ENCODE measurements at regions not wholly inside any gene's neighbourhood (a gene's known extent, or its start where the extent isn't known, plus 50 kb on each side); places are given as distances from the start of the nearest gene placed in this dataset.
"Not testable (repeated sequence)": the region's sequence is repeated elsewhere in the genome, so short reads cannot be mapped to it uniquely, and the experiment has no call there.

- not testable (repeated sequence) for H3K36me3 ChIP-seq, DNase-seq
These were observed 207.8 kb downstream of the USP6NL start for GRCh38 chr10:11403646-11404045.

GRCh38 chr10:11403116-11403515, 208.3 kb downstream of the USP6NL start:
- no peaks in the 10 kb centered on the region for H3K27me3 ChIP-seq
- no peak for TF ChIP-seq POLR2A (IDR thresholded peaks at IDR 0.05)
- TF ChIP-seq, protein P1, sequence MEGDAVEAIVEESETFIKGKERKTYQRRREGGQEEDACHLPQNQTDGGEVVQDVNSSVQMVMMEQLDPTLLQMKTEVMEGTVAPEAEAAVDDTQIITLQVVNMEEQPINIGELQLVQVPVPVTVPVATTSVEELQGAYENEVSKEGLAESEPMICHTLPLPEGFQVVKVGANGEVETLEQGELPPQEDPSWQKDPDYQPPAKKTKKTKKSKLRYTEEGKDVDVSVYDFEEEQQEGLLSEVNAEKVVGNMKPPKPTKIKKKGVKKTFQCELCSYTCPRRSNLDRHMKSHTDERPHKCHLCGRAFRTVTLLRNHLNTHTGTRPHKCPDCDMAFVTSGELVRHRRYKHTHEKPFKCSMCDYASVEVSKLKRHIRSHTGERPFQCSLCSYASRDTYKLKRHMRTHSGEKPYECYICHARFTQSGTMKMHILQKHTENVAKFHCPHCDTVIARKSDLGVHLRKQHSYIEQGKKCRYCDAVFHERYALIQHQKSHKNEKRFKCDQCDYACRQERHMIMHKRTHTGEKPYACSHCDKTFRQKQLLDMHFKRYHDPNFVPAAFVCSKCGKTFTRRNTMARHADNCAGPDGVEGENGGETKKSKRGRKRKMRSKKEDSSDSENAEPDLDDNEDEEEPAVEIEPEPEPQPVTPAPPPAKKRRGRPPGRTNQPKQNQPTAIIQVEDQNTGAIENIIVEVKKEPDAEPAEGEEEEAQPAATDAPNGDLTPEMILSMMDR (IDR thresholded peaks at IDR 0.05 in 4 of 5, conservative IDR thresholded peaks at IDR 0.05 in 1 of 5) = no peak
- in situ Hi-C loops (cut with MboI; ENCODE audit: low sequenced_read_pairs in 4 of 4) (no loop called here), intact Hi-C loops (cut with DNase I; ENCODE audit: low total_unique reads) (no loop called here)
- H3K4me1 ChIP-seq = no peaks in the 10 kb centered on the region
- ATAC-seq (no peak), DNase-seq (no peak)
- no peak overlapping the region for H3K4me3 ChIP-seq
- no peaks in the 10 kb centered on the region for H3K9me3 ChIP-seq
- no peaks in the 10 kb centered on the region for H3K36me3 ChIP-seq
- no peak overlapping the region for H3K27ac ChIP-seq

More at GRCh38 chr10:11403646-11404045, 207.8 kb downstream of the USP6NL start:
- H3K27me3 ChIP-seq; H3K4me1 ChIP-seq; in situ Hi-C loops (cut with MboI; ENCODE audit: low sequenced_read_pairs in 4 of 4); H3K4me3 ChIP-seq; intact Hi-C loops (cut with DNase I; ENCODE audit: low total_unique reads); H3K27ac ChIP-seq; H3K9me3 ChIP-seq; ATAC-seq: not testable (repeated sequence)

- H3K9me3 ChIP-seq = no peaks in the 10 kb centered on the region
- no peak overlapping the region for H3K4me3 ChIP-seq
- TF ChIP-seq, protein P1 (IDR thresholded peaks at IDR 0.05 in 4 of 5, conservative IDR thresholded peaks at IDR 0.05 in 1 of 5) = no peak
- no peak for TF ChIP-seq POLR2A (IDR thresholded peaks at IDR 0.05)
- intact Hi-C loops (cut with DNase I; ENCODE audit: low total_unique reads) = no loop called here
- in situ Hi-C loops (cut with MboI; ENCODE audit: low sequenced_read_pairs in 4 of 4) = no loop called here
- ATAC-seq (no peak), DNase-seq (no peak)
- no peaks in the 10 kb centered on the region for H3K27me3 ChIP-seq
- H3K27ac ChIP-seq = no peak overlapping the region
- no peaks in the 10 kb centered on the region for H3K36me3 ChIP-seq
- no peaks in the 10 kb centered on the region for H3K4me1 ChIP-seq
These were observed 209.1 kb downstream of the USP6NL start for GRCh38 chr10:11402392-11402791.

DNA sequence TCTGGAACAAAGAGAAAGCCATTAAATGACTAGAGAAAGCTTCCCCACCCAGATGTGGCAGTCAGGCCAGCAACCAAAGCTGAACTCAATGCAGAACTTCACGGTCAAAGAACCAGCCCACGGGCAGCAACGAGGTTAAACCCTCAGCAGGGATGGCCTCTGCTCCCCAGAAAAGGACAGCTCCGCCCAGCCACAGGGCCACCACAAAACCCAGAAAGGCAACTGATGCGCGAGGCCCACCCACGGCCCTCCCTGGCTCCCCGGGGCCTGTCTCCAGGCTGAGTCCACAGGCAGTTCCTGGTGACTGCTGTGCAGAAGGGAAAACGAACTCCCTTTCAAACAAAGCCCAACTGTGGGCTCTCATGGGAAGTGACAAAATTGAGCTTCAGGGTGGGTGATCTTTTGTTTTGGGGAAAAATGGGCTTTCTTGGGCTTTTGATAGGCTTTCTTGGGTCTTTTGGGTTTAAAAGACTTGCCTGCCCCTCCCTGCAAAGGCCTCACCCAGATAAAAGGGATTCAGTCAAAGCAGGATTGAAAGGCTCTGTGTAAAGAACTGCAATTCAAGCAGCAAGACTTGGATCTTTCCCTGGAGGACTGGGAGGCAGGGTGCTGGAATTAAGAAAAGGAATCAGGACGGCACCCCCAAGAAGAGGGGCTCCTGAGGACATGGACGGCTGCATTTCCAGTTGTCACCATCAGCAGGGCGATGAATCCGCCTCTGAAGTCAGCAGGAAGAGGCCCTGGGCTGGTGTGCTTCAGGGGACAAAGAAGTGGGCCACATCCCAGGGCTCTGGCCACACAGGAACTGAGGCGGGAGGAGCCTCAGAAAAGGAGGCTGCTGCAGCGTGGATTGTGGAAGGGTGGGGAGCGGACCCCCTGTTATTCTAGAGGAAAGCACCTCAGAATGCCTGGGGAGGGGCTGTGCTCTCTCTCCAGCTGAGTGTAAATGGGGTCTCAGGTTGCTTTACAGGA, 209.9 kb downstream of the USP6NL start:
- ATAC-seq (no peak), DNase-seq (no peak)
- H3K4me1 ChIP-seq = no peaks in the 10 kb centered on the region
- no peaks in the 10 kb centered on the region for H3K36me3 ChIP-seq
- H3K27me3 ChIP-seq = no peaks in the 10 kb centered on the region
- intact Hi-C loops (cut with DNase I; ENCODE audit: low total_unique reads) (no loop called here), in situ Hi-C loops (cut with MboI; ENCODE audit: low sequenced_read_pairs in 4 of 4) (no loop called here)
- H3K9me3 ChIP-seq = no peaks in the 10 kb centered on the region
- TF ChIP-seq, protein P1 (IDR thresholded peaks at IDR 0.05 in 4 of 5, conservative IDR thresholded peaks at IDR 0.05 in 1 of 5) = no peak
- no peak for TF ChIP-seq POLR2A (IDR thresholded peaks at IDR 0.05)
- H3K4me3 ChIP-seq = no peak overlapping the region
- H3K27ac ChIP-seq = no peak overlapping the region

DNA sequence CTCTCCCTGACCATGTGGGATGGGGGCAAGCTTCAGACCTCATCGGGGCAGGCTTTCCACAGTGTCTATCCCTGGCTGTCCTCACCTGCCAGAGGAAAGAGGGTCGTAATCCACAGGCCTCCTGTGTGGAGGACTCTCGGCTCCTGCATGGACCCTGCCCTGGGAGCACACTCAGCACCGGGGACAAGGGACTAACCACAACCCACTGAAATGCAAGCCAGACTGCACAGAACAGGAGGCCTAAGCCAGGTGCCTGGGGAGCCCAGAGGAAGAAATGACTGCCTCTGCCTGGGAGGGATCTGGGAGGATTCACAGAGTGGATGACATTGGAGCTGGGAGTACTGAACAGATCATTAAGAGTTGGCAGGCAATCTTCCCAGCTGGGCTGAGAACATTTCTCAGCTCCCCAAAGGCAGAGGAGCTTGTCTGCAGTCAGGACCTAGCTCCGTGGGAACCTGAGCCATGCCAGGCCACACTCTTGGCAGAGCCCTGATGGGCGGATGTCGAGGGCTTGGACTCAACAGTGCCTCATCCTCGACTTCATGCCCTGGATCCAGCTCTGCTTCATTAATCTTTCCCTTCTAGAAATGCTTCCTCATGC, 213.4 kb downstream of the USP6NL start:
- Histone ChIP-seq H3K4me1 (no peaks in the 10 kb centered on the region), H3K36me3 (no peaks in the 10 kb centered on the region), H3K9me3 (no peaks in the 10 kb centered on the region), H3K27ac (peak overlapping the region in 2 of 4 donors; percentile 27 to 50), H3K4me3 (no peak overlapping the region), H3K27me3 (no peaks in the 10 kb centered on the region)
- in situ Hi-C loops (cut with MboI; ENCODE audit: low sequenced_read_pairs in 4 of 4) (no loop called here), intact Hi-C loops (cut with DNase I; ENCODE audit: low total_unique reads) (no loop called here)
- DNase-seq (peak in 1 of 2 donors; percentile 35), ATAC-seq (peak; percentile 49 to 78)
- TF ChIP-seq POLR2A (IDR thresholded peaks at IDR 0.05) = no peak
- TF ChIP-seq, protein P1 (IDR thresholded peaks at IDR 0.05 in 4 of 5, conservative IDR thresholded peaks at IDR 0.05 in 1 of 5) = no peak
